CD4-positive, alpha-beta T cell treated with Interleukin-17A for 4 hours (primary cell): ENCODE measurements at regions not wholly inside any gene's neighbourhood (a gene's known extent, or its start where the extent isn't known, plus 50 kb on each side); places are given as distances from the start of the nearest gene placed in this dataset.

Source experiments
- DNase-seq: peaks from one replicate; pipeline ENCODE4 v3.0.0-alpha.2; 2020; ENCODE audit warnings: mixed read lengths

DNA sequence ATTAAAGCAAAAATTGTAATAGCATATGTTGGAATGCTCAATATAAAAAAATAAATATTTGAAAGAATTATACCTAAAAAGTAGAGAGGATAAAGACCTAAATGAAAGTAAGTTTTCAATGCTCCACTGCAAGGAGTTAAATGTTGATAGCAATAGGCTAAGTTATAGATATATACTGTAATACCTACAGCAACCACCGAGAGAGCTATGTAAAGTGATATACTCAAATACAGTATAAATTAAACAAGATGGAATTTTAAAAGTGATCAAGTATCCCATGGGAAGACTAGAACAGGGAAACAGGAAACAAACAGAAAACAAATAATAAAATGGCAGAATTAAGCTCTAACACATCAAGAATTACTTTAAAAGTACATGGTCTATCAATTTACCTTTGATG lies 73.9 kb downstream of the CASP3 start:
- DNase-seq, result no peak

DNA sequence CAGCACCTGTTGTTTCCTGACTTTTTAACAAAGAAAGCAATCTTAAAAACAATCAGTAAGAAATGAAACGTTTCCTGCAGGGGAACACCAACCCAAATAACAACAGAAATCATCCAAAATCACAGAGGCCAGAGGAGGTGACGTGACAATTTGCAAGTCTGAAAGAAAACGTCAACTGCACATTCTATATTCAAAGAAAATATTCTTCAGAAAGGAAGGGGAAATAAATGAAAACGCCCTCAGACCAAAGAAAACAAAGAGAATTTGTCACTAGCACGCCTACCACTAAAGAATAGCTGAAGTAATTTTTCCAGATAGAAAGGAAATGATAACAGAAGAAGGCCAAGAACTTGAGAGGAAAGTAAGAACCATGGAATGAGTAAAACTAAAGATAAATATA lies 74.4 kb downstream of the CASP3 start:
- no peak for DNase-seq

DNA sequence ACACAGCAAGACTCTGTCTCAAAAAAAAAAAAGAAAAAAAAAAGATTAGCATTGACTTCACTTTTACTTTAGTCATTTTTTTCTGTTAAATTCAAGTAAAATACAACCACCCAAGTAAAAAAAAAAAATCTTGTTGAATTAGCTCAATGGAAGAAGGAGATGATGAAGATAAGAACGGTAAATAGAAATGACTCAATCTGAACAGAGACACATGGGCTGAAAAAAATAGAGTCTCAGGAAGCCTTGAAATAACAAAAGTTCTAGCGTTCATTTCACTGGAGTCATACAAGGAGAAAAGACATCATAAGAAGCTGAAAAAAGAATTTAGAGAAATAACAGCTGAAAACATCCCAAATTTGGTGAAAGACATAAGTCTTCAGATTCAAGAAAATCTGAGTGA lies 75.5 kb downstream of the CASP3 start:
- no peak for DNase-seq

DNA sequence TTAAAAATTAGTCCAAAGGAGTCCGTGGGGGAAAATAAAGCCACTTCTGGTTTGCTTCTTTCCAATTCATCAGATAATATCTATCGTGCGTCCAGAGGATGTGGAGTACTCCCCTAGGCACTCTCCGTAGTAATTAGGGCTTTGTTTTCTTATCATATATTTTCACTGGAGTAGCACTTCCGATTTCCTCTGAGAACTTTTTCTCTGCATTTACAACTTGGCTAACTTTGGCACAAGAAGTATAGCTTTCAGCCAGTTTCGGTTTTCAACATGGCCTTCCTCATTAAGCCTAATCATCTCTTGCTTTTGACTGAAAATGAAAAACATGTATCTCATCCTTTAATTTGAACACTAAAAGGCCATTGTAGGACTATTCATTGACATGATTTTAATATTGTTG lies 80.5 kb downstream of the CASP3 start:
- no peak for DNase-seq

DNA sequence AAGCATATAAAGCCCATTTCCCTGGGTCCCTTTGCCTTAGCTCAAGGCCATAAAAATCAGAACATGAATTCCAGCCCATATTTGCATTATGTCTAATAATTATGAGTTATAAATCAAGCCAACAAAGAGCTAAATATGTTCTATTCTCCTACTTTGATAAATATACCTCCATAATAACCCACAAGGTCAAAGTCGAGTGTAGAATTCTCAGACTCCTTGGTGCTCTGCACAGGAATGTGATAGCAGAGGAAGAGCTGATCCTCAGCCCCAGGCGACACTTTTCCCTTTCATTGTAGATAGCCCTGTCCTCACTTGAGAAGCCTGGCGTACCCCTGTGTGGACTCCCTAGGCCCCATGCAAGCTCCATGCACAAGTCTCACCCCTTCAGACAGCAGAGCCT lies 85.6 kb downstream of the CASP3 start:
- no peak for DNase-seq

DNA sequence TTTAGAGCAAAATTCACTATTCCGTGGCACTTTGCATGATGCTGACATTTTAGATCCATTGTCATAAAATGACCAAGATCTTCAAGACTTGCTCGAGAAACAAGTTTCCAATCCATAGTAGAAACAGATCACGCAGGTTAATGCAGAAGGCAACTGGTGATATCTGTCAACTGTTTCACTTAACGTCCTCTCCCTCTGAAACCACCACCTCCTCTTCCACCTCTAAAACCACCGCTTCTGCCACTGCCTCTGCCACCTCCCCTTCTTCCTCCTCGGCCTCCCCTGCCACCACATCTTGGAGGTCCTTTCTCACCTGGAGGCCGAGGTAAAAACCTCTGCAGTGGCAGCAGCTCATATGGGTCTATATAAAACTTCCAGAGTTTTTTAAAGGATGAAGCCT lies 84.6 kb upstream of the IRF2 start:
- no peak for DNase-seq

DNA sequence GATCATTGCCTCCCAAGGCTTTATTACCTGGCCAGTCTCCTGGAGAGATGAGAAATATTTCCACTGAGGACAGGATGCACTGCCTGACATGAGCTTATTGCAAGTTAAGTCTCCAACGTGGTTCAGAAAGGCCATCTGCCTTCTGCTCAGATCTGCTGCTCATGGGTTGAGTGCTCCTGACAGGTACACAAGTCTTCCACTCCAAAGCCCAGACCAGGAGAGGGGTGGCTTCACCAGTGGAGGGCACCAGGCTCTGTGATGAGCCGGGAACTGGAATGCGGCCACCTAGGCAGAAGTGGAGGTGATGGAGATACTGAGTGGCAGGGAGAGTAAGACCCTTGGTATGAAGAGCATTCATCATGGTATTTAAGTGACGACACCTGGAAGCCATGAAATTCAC lies 79.5 kb upstream of the IRF2 start:
- no peak for DNase-seq

DNA sequence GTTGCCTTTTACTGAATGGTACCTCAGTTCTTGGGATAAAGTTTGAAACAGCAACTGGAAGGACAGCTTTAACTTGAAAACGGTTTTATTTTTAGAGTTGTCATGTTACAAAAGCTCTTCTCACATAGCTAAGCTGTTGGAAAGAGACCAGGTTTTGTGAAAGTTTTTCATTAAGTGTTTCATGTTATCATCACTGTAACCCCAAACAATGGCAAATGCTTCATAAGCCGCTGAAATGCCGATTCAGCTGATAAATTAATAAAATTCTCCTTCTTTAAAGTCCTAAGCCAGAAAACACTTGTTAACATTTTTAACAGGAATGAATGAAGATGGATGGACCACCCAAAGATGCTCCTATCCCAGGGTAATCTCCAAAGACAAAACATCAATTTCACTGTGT lies 76.1 kb upstream of the IRF2 start:
- no peak for DNase-seq

DNA sequence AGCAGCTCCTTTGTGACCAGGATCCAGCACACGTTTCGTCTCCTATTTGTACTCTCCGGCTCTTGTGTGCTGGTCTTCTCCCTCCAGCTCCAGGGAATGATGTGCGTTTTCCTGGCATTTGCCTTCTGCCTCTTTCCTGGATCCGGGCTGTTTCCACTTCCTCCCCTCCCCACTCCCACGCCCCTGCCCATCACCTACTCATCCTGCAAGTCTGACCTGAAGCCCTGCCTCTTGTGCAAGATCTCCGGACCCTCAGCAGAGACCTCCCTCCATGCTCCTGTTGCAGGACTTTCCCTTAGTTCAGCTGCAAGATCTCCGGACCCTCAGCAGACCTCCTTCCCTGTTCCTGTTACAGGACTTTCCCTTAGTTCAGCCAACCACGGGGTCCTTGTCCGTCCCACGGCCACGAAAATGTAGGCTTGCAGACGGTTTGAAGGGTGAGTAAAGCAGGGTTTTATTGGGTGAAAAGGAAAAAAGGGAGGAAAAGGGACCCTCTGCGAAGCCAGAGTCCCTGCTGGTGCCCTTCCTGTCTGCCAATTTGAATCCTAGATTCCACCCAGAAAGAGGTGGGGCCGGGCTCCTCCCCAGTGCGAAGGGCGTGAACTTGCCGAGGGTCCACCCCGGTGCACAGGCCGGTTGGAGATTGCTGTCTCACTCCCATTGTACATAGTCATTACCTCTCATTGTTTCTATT lies 74.4 kb upstream of the IRF2 start:
- DNase-seq, result no peak

DNA sequence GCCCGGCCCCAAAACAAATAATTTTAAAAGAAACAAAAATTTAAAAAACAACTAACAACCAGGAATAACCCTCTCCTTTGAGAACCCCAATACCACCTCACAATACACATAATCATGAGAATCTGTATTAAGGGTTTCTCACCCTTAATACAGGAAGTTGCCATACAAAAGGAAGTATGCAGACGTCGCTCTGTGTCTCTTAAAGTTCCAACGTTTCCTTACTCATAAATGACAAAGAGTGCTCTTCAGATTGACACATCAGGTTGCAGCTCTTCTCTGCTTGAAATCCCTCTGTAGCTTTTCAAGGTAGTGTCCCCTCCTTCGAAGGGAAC lies 73.9 kb upstream of the IRF2 start:
- DNase-seq, result no peak

DNA sequence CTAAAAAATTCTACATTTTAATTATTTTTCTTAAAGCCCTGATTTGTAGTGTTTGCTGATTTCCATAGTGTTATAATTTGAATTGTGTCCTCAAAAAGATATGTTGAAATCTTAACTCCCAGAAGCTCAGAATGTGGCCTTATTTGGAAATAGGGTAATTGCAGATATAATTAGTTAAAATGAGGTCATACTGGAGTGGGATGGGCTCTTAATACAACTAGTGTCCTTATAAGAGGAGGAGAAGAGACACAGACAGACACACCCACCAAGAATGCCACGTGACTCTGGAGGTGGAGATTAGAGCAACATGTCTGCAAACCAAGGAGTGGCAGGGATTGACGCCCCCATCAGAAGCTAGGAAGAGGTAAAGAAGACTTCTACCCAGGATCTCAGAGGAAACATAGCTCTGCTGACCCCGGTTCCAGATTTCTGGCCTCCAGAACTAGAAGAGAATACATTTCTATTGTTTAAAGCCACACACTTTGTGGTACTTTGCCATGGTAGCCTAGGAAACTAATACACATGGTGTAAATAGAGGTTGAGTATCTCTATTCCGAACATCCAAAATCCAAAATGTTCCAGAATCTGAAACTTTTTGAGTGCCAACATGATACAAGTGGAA lies 70.5 kb upstream of the IRF2 start:
- no peak for DNase-seq

DNA sequence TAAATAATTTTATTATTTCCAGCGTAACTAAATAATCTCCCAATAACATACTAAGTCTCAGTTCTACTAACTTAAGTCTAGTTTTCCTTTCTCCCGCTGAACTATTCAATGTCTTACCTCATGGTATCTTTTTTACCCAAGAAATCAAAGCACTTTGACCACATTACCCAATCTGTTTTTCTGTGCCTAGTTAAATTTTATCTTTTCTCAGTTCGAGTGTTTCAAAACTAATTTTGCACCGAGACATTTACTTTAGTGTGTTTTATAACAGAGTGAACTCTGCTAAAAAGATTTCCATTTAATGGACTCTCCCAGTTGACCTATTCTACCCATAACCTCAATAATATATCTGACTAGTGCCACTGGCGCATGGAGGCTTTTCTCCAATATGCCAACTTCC lies 67.6 kb upstream of the IRF2 start:
- DNase-seq, result no peak

DNA sequence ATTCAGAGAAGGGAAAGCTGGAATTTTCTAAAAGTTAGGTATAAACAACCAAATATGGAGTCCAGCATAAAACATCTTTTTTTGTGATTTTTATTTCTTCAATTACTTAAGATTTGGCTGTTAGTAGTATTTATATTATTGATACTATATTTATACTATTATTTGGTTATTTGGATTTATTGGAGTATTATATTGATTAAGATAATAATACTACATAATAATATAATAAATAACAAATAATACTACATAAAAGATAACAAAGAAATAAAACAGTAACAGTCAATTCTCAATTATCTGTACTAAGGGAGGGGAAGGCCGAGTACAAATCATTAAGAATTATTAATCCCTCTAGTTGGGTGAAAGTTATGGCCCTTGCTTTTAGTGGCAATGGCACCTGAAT lies 66.0 kb upstream of the IRF2 start:
- DNase-seq, result no peak

DNA sequence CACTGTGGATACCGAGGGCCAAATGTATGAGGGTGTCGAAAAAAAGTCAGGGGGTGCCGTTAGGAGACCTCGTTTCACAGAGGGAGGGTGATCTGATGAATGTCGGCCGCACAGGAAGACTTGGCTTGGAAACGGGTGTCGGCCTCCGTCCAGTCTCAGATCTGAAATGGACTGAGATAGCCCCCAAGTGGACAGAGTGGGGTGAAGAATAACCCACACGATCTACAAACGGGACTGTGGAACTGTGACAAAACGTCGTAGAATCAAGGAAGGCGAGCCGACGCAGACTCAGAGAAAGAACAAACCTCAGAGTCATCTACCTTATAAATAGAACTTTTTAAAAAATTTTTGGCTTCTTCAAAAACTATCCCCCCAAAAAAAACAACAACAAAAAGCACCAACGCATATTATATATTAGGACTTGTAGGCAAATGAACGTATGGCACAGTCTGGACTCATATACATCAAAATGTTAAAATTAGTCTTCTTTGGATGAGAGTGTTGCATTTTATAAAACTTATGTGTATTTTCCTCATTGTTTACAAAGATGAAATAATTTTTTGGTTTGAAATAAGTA lies 63.8 kb upstream of the IRF2 start:
- peak; percentile 71 for DNase-seq

DNA sequence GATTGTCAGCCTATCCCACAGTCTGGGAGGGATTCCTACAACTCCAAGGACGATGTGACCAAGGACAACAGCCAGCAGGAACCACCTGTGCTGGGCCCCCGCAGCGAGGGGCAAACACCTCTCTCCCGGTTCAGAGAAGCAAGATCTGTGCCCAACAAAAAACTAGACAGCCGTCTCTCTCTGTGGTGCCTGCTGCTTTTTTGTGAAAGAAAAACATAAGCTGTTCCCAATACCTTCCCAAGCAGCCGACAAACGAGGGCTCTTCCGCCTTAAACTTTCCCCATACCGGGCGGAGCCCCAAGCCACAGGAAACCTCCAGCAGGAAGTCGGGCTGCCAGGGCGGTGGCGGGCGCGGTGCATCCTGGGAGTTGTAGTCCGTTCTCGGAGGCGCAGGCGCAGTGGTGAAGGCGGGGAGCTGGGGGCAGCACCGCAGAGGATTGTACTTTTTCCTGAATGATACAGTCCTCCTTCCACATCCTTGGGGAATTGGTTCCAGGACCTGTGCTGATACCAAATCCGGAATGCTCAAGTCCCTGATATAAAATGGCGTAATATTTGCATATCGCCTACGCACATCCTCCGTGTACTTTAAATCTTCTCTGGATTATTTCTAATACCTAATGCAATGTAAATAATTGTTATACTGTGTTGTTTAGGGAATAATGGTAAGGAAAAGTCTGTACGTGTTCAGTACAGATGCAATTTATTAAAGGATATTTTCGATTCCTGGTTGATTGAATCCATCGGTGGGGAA lies 63.1 kb upstream of the IRF2 start:
- peak; percentile 94 for DNase-seq

DNA sequence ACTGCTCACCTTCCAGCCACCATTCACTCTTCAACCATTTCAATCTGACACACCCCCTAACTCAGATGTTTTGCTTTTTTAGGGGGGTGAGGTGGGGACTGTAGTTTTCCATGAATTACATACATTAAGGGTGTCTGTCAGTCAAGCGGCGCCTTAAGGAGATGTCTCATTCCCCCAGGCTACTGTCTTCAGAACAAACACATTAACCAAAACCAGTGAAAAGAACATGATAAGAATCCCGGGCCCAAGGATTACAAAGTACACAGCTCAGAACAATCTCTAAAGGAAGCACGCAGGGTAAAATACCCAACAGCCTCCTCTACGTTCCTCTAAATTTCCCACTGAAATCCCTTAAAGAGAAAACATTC lies 62.5 kb upstream of the IRF2 start:
- DNase-seq, result peak; percentile 9

DNA sequence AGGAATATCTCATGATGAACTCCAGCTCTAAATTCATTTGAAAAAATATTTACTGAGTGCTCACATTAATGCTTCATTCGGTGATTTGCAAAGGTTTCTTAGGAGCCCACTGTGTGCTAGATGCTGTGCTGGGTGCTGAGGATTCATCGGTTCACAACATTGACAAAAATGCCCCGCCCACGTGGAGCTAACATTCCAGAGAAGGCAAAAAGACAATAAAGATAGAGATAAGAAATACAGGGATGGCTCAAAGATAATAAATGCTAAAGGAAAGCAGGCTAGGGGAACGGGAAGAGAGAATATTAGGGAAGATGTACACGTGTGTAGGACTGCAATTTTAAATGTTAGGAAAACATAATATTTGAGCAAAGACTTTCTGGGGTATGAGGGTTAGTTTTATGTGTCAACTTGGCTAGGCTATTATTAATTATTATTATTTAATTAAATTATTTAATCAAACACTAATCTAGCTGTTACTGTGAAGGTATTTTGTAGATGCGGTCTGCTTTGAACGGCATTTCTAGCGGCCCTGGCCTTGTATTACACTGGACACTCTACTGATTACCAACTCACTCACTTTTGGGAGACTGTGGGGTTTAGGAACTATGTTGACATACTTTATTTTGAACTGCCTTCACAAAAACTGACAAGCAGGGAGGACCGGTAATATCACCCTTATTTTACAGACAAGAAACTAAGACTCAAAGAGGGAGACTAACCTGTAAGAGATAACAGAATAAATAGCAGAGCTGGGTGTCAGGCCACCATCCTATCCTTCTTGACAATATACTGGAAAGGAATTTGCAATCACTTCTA lies 61.9 kb upstream of the IRF2 start:
- no peak for DNase-seq

DNA sequence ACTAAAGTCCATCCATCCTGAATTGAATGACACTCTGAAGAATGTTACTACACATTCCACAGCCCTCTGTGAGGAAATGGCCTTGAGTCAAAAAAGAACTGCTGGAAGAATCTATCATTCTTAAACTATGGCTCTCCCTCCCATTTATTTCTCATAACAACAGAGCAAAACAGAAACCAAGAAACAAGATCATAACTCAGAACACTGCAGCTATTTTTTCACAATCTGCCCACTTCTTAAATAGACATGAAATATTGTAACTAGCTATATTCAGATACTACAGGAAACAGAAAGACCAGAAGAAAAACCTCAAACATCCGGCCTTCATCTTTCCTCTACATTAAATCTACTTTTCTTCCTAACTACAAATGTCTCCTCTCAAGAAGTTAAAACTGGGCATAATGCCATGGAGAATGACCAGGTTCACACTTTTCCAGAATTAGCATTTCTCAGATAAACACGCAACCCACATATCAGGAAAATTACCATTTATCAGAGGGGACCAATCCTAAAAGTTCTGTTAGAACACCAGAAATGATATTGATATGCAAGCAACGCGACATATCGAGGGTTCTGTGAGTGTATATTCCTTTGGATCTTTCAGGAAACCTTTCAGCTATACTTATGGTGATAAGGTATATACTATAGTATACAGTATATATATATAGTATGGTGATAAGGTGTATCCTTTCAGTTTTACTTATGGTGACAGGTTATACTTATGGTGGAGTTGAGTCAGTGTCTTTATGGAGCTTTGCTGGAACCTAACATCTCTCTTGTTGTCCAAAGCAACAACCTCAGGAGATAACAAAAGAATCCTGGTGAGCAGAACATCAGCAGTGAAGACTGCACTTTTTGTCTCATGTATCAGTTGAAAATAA lies 60.4 kb upstream of the IRF2 start:
- DNase-seq, result no peak

DNA sequence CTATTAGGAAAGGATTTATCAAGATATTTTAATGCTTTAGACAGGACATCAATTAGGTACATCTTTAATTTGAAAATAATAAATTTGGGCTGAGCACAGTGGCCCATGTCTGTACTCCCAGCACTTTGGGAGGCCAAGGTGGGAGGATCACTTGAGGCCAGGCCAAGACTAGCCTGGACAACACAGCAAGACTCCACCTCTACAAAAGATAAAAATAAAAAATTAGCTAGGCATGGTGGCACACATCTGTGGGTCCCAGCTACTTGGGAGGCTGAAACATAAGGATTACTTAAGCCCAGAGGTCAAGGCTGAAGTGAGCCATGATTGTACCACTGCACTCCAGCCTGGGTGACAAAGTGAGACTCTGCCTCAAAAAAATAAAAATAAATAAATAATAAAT lies 59.6 kb upstream of the IRF2 start:
- DNase-seq, result no peak

DNA sequence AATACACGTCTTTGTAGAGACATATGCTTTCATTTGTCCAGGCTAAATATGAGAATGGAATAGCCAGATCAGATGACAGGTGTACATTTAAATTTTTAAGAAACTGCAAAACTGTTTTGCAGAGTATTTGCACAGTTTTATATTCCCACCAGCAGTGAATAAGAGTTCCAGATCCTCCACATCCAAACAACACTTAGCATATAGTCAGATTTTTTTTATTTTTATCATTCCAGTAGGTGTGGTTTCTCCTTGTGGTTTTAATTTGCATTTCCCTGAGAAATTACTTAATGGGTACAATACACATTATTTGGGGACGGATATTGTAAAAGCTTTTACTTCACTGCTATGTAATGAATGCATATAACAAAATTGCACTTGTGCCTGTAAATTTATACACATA lies 56.7 kb upstream of the IRF2 start:
- no peak for DNase-seq

DNA sequence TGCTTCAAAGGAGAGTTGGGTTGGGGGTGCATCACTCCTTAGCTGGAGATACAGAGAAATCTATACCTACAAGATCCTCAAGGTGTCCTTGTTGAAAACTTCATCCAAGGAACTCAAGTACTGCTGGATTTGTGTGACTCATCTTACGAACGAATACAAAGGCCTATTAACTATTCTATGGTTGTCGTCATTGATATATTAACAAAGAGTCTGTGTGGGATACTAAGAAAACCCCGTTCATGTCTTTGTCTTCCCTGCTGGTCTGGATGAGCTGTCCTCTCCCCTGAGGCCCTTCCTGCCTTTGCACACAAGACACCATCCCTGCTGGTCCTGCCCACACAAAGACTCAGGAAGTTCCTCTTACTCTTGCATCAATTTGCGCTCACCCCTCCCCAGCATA lies 54.9 kb upstream of the IRF2 start:
- DNase-seq, result no peak

DNA sequence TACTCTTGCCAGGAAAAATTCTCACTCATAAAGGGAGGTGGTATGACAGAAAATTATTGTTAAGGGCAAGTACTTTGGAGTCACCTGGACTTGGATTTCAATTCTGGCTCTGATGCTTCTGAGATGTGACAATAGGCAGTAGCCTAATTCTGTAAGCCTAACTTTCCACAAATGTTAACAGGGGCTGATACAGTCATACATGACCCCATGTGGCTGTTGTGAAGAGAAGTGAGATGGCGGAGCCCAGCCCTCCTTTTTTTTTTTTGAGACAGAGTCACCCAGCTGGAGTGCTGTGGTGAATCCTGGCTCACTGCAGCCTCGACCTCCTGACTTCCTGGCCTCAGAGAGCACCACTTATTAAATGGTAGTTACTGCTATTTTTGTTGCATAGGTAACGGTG lies 54.4 kb upstream of the IRF2 start:
- no peak for DNase-seq
